H9 (cell line): ENCODE measurements at regions not wholly inside any gene's neighbourhood (a gene's known extent, or its start where the extent isn't known, plus 50 kb on each side); places are given as distances from the start of the nearest gene placed in this dataset.

ENCODE experiments used
- DNase-seq: peaks from one replicate; pipeline ENCODE4 v3.0.0-alpha.2; 2017
- H2AFZ ChIP-seq: one replicate; pipeline ENCODE4 v1.6.1; 2013; ENCODE audit warnings: mild to moderate bottlenecking, low read length, control low read depth, moderate library complexity
- H2AK5ac ChIP-seq: 2 replicates; pipeline ENCODE4 v1.6.1; 2013; ENCODE audit warnings: low read length, control low read depth, mixed read lengths; ENCODE audit not compliant: insufficient read length
- H2BK120ac ChIP-seq: one replicate; pipeline ENCODE4 v1.6.1; 2013; ENCODE audit warnings: low read depth, mild to moderate bottlenecking, low read length, control low read depth, inconsistent platforms; ENCODE audit not compliant: poor library complexity, severe bottlenecking
- H2BK12ac ChIP-seq: 2 replicates; pipeline ENCODE4 v1.6.1; 2013; ENCODE audit warnings: low read length, control low read depth, mixed read lengths, low read depth; ENCODE audit not compliant: insufficient read length
- H2BK15ac ChIP-seq: 2 replicates; pipeline ENCODE4 v1.6.1; 2013; ENCODE audit warnings: low read depth, low read length, control low read depth
- H2BK20ac ChIP-seq: one replicate; pipeline ENCODE4 v1.6.1; 2013; ENCODE audit warnings: low read depth, mild to moderate bottlenecking, low read length, control low read depth, inconsistent platforms; ENCODE audit not compliant: poor library complexity, severe bottlenecking
- H2BK5ac ChIP-seq: 2 replicates; pipeline ENCODE4 v1.6.1; 2013; ENCODE audit warnings: low read length, control low read depth, mixed read lengths; ENCODE audit not compliant: insufficient read length
- H3K14ac ChIP-seq: 2 replicates; pipeline ENCODE4 v1.6.1; 2013; ENCODE audit warnings: low read length, control low read depth; ENCODE audit not compliant: insufficient read depth
- H3K18ac ChIP-seq: 2 replicates; pipeline ENCODE4 v1.6.1; 2013; ENCODE audit warnings: low read depth, mild to moderate bottlenecking, mixed read lengths, low read length, control low read depth; ENCODE audit not compliant: insufficient read length
- H3K23ac ChIP-seq: 2 replicates; pipeline ENCODE4 v1.6.1; 2013; ENCODE audit warnings: low read length, control low read depth, mixed read lengths, low read depth; ENCODE audit not compliant: insufficient read length
- H3K23me2 ChIP-seq: 2 replicates; pipeline ENCODE4 v1.6.1; 2013; ENCODE audit warnings: low read depth, mild to moderate bottlenecking, mixed read lengths, low read length, control low read depth; ENCODE audit not compliant: insufficient read length, poor library complexity, severe bottlenecking
- H3K27ac ChIP-seq: 2 replicates; pipeline ENCODE4 v1.5.1; 2013; ENCODE audit warnings: low read length, control low read depth, mixed read lengths, low read depth; ENCODE audit not compliant: insufficient read length
- H3K27me3 ChIP-seq: 2 replicates; pipeline ENCODE4 v1.6.1; 2013; ENCODE audit warnings: low read length, control low read depth, inconsistent platforms; ENCODE audit not compliant: insufficient read depth
- H3K4ac ChIP-seq: 2 replicates; pipeline ENCODE4 v1.6.1; 2013; ENCODE audit warnings: low read depth, mild to moderate bottlenecking, control low read depth, inconsistent platforms, low read length, moderate library complexity
- H3K4me1 ChIP-seq: 2 replicates; pipeline ENCODE4 v1.6.1; 2013; ENCODE audit warnings: low read length, control low read depth, inconsistent platforms; ENCODE audit not compliant: insufficient read depth
- H3K4me2 ChIP-seq: 2 replicates; pipeline ENCODE4 v1.6.1; 2013; ENCODE audit warnings: low read length, control low read depth, mixed read lengths; ENCODE audit not compliant: insufficient read length, insufficient read depth
- H3K56ac ChIP-seq: 2 replicates; pipeline ENCODE4 v1.6.1; 2013; ENCODE audit warnings: low read depth, mild to moderate bottlenecking, mixed read lengths, low read length, control low read depth; ENCODE audit not compliant: insufficient read length
- H3K79me1 ChIP-seq: 2 replicates; pipeline ENCODE4 v1.6.1; 2013; ENCODE audit warnings: low read depth, mild to moderate bottlenecking, moderate library complexity, low read length, control low read depth, inconsistent platforms; ENCODE audit not compliant: insufficient read depth, poor library complexity, severe bottlenecking
- H3K79me2 ChIP-seq: 2 replicates; pipeline ENCODE4 v1.6.1; 2013; ENCODE audit warnings: low read length, control low read depth, inconsistent platforms; ENCODE audit not compliant: insufficient read depth
- H3K9ac ChIP-seq: 2 replicates; pipeline ENCODE4 v1.6.1; 2013; ENCODE audit warnings: low read length, control low read depth, mixed read lengths; ENCODE audit not compliant: insufficient read length; ENCODE audit errors: extremely low read depth
- H3K9me3 ChIP-seq: one replicate; pipeline ENCODE4 v1.6.1; 2013; ENCODE audit warnings: low read depth, low read length, inconsistent platforms; ENCODE audit not compliant: control insufficient read depth
- H3T11ph ChIP-seq: one replicate; pipeline ENCODE4 v1.6.1; 2013; ENCODE audit warnings: mild to moderate bottlenecking, low read length, control low read depth, inconsistent platforms
- H4K20me1 ChIP-seq: one replicate; pipeline ENCODE4 v1.6.1; 2013; ENCODE audit not compliant: control insufficient read depth, insufficient read length, insufficient read depth
- H4K5ac ChIP-seq: 2 replicates; pipeline ENCODE4 v1.6.1; 2013; ENCODE audit warnings: low read depth, mild to moderate bottlenecking, mixed read lengths, low read length, control low read depth; ENCODE audit not compliant: insufficient read length
- H4K8ac ChIP-seq: replicated peaks from 2 replicates; pipeline ENCODE4 v1.6.1; 2013; ENCODE audit warnings: low read length, control low read depth, mixed read lengths, low read depth; ENCODE audit not compliant: insufficient read length
- H4K91ac ChIP-seq: 2 replicates; pipeline ENCODE4 v1.6.1; 2013; ENCODE audit warnings: low read depth, mild to moderate bottlenecking, moderate library complexity, mixed read lengths, low read length, control low read depth; ENCODE audit not compliant: insufficient read length
- H3K27ac Mint-ChIP-seq, 3 experiments: 2 replicates in 2 of 3; 3 replicates in 1 of 3; pipeline ENCODE4 v1.8.0; 2020 to 2021; ENCODE audit warnings: mixed read lengths in 3 of 3, mild to moderate bottlenecking in 1 of 3, moderate library complexity in 1 of 3
- H3K27me3 Mint-ChIP-seq: 2 replicates; pipeline ENCODE4 v1.8.0; 2021; ENCODE audit warnings: low read depth, mild to moderate bottlenecking, moderate library complexity, mixed read lengths
- H3K36me3 Mint-ChIP-seq, 3 experiments: 2 replicates in 2 of 3; 3 replicates in 1 of 3; pipeline ENCODE4 v1.8.0; 2020 to 2021; ENCODE audit warnings: low read depth in 3 of 3, mixed read lengths in 3 of 3; ENCODE audit not compliant: insufficient read depth in 1 of 3
- H3K4me1 Mint-ChIP-seq, 2 experiments: 2 replicates each; pipeline ENCODE4 v1.8.0; 2020; ENCODE audit warnings: mixed read lengths in 2 of 2
- H3K4me3 Mint-ChIP-seq, 2 experiments: 2 replicates in 1 of 2; 3 replicates in 1 of 2; pipeline ENCODE4 v1.8.0; 2020 to 2021; ENCODE audit warnings: mild to moderate bottlenecking in 2 of 2, mixed read lengths in 2 of 2, moderate library complexity in 1 of 2
- H3K9me3 Mint-ChIP-seq, 2 experiments: 2 replicates in 1 of 2; 3 replicates in 1 of 2; pipeline ENCODE4 v1.8.0; 2020; ENCODE audit warnings: mild to moderate bottlenecking in 2 of 2, mixed read lengths in 2 of 2, moderate library complexity in 1 of 2
- CTCF ChIP-seq: fragments of 200-600 bp; sonication (generic); conservative IDR thresholded peaks from 3 replicates; pipeline ENCODE4 v1.8.0; 2021; ENCODE audit warnings: antibody characterized with exemption, mild to moderate bottlenecking
- WGBS: extraction: QIAGEN DNeasy Blood & Tissue Kit; methylation state at CpG from one replicate; pipeline ENCODE4 v1.1.7; 2013; ENCODE audit warnings: missing lambda C conversion rate, low lambda C conversion rate, mixed read lengths; ENCODE audit not compliant: insufficient read length; ENCODE audit errors: extremely low coverage; 5-methylcytosine and 5-hydroxymethylcytosine counted together

GRCh38 chr18:59060551-59060950, 79.1 kb upstream of the SEC11C start:
- H3K9me3 Mint-ChIP-seq = no peaks in the 10 kb centered on the region; a peak in 1 of 5 replicates

More at GRCh38 chr18:59060551-59060950, 79.1 kb upstream of the SEC11C start:
- TF ChIP-seq CTCF = no peak
- H4K91ac ChIP-seq = no peak overlapping the region
- H3K27me3 Mint-ChIP-seq = no peaks in the 10 kb centered on the region
- no peak overlapping the region for H2BK15ac ChIP-seq
- H3K14ac ChIP-seq = no peak overlapping the region
- no peak overlapping the region for H2AFZ ChIP-seq
- H3K4me3 Mint-ChIP-seq = no peak overlapping the region
- H3K23ac ChIP-seq = no peak overlapping the region
- H3K79me2 ChIP-seq = no peaks in the 10 kb centered on the region
- H3K4ac ChIP-seq = no peak overlapping the region
- H3K36me3 Mint-ChIP-seq = no peaks in the 10 kb centered on the region
- no peaks in the 10 kb centered on the region for H3K4me1 ChIP-seq
- H2BK20ac ChIP-seq = no peak overlapping the region
- no peaks in the 10 kb centered on the region for H3K9me3 ChIP-seq
- no peaks in the 10 kb centered on the region for H3K27me3 ChIP-seq
- H2AK5ac ChIP-seq = no peak overlapping the region
- H3K56ac ChIP-seq = no peak overlapping the region
- H2BK120ac ChIP-seq = no peak overlapping the region
- no peak overlapping the region for H3K27ac Mint-ChIP-seq
- no peak overlapping the region for H3K18ac ChIP-seq
- H3K4me1 Mint-ChIP-seq = peaks cover 4 to 7% of the 10 kb centered on the region in 2 experiments; a peak in 3 of 4 replicates
- H3K79me1 ChIP-seq = no peaks in the 10 kb centered on the region
- H2BK5ac ChIP-seq = no peak overlapping the region
- H3T11ph ChIP-seq = no peak overlapping the region
- no peak overlapping the region for H4K8ac ChIP-seq
- no peak overlapping the region for H3K9ac ChIP-seq
- no peak overlapping the region for H3K27ac ChIP-seq
- no peak overlapping the region for H3K4me2 ChIP-seq
- H3K23me2 ChIP-seq = no peaks in the 10 kb centered on the region
- WGBS = no CpG with 5 or more reads among the region's 3 CpGs
- H4K20me1 ChIP-seq = no peaks in the 10 kb centered on the region
- no peak overlapping the region for H4K5ac ChIP-seq
- H2BK12ac ChIP-seq = no peak overlapping the region
- no peak for DNase-seq
